GM12892 (cell line): ENCODE measurements at regions not wholly inside any gene's neighbourhood (a gene's known extent, or its start where the extent isn't known, plus 50 kb on each side); places are given as distances from the start of the nearest gene placed in this dataset.

Experiments used
- DNase-seq: peaks from one replicate; pipeline ENCODE4 v3.0.0; 2011; ENCODE audit not compliant: insufficient read length
- FAIRE-seq: peaks from 2 replicates; lab custom pipeline; 2011; peaks lifted over from hg19 to GRCh38; lab: Jason Lieb, UNC
- POLR2A ChIP-seq: IDR thresholded peaks from 2 replicates; pipeline ENCODE4 v1.6.1; 2011; ENCODE audit warnings: low read depth, low read length, control low read depth
- POLR2AphosphoS5 ChIP-seq: IDR thresholded peaks from 2 replicates; pipeline ENCODE4 v1.6.1; 2011; ENCODE audit warnings: low read depth, low read length, control low read depth
- TAF1 ChIP-seq: IDR thresholded peaks from 2 replicates; pipeline ENCODE4 v1.6.1; 2011; ENCODE audit warnings: low read depth, mild to moderate bottlenecking, control low read depth, low read length, borderline replicate concordance

- DNase-seq (no peak), FAIRE-seq (no peak)
- TF ChIP-seq POLR2A (no peak), POLR2AphosphoS5 (no peak), TAF1 (no peak)
Measured at GRCh38 chr16:63223851-63224250, 1187.6 kb upstream of the CDH8 start.

- TF ChIP-seq POLR2AphosphoS5 = no peak
- TF ChIP-seq POLR2A = no peak
- no peak for TF ChIP-seq TAF1
- FAIRE-seq (no peak), DNase-seq (no peak)
Measured at GRCh38 chr16:63216696-63217423, 1180.6 kb upstream of the CDH8 start.

GRCh38 chr16:63201851-63202250 is 1165.6 kb upstream of the CDH8 start:
- FAIRE-seq = no peak
- TF ChIP-seq POLR2A (no peak), TAF1 (no peak), POLR2AphosphoS5 (no peak)

GRCh38 chr16:63200940-63201339 is 1164.7 kb upstream of the CDH8 start:
- no peak for TF ChIP-seq POLR2AphosphoS5
- no peak for TF ChIP-seq POLR2A
- no peak for TF ChIP-seq TAF1
- no peak for FAIRE-seq
- no peak for DNase-seq

More at GRCh38 chr16:63201851-63202250, 1165.6 kb upstream of the CDH8 start:
- DNase-seq = no peak

DNA sequence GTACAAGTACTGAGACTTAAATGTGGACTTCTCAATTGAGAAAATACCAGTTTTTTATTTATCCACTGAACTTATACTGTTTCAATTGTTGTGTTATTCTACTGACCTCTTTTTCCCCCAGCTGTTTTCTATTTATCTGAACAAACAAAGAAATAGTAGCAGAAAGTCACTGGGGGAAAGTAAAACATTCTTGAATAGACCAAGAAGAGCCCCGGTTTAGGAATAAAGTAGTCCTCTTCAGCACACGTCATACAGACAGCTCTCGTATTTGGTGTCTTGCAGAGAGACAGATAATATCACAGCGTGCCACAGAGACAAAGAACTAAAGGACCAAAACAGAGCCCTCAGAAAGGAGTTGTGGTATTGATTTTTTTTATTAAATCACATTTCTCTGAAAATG is 1159.1 kb upstream of the CDH8 start:
- FAIRE-seq = no peak

DNA sequence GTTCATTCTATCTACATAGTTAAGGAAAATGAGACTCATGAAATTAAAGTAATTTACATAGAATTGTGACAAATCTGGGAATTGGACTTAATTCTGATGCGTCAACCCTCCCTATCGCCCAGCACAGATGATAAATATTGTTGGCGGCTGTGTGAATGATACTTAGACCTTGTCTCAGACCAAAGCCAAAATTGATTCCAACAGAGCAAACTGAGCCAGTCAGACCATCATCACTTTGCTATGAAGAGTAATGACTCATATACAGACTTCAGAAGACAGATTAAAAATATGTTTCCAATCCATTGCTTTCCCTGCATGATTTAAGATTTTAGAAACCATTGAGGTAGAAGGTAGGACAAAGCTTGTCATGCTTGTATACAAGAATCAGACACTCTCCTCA is 1156.7 kb upstream of the CDH8 start:
- DNase-seq (no peak), FAIRE-seq (no peak)
- TF ChIP-seq TAF1 = no peak
- no peak for TF ChIP-seq POLR2AphosphoS5
- TF ChIP-seq POLR2A = no peak

More for the DNA sequence above, 1159.1 kb upstream of the CDH8 start:
- TF ChIP-seq POLR2AphosphoS5 (no peak), TAF1 (no peak), POLR2A (no peak)
- no peak for DNase-seq

- FAIRE-seq (no peak), DNase-seq (no peak)
- no peak for TF ChIP-seq POLR2AphosphoS5
- TF ChIP-seq POLR2A = no peak
- no peak for TF ChIP-seq TAF1
Measured at GRCh38 chr16:63188086-63188771, 1152.0 kb upstream of the CDH8 start.

GRCh38 chr16:63187638-63188037 is 1151.4 kb upstream of the CDH8 start:
- TF ChIP-seq POLR2AphosphoS5 (no peak), POLR2A (no peak), TAF1 (no peak)
- no peak for FAIRE-seq
- DNase-seq = no peak

DNA sequence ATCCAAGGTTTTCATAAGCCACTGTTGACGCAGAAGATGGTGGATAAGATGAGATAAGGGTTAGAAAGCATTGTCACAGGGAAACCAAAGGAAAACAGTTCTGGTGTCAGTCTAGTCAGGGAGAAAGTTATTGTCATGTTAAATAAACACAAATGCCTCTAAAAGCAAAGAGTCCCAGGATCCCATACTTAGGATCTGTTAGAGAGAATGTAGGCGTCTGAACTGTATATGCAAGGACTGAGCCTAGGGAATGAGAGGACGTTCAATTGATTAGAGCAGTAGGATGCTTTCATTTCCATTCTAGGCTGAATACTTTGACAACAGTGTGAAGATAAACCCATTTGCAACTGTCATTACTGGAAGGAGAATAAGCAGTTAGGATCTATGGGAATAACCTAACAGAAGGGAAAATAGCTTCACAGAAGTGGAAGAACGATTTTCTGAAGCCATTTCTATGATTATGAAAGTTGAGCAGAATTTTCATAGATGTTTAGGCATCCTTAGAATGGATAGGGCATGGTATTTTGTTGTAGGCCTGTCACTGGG is 1149.1 kb upstream of the CDH8 start:
- FAIRE-seq (no peak), DNase-seq (no peak)

DNA sequence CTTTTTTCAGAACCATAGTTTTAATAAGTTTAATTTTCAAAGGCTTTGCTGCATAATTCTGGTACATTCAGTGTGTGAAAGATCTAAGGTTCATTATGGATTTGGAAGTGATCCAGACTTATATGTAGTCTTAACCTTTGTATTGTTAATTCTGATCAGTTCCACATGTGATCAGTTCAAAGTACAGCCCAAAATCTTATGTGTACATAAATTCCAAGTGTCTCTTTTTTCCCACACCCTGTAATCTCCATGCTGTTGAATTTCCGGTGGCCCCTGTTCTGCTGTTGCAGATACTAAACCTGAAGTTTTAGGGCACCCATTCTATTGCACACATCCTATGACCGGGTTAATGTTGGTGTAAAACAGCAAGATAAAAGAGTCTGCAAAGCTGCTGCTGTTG is 1147.5 kb upstream of the CDH8 start:
- no peak for TF ChIP-seq POLR2A
- TF ChIP-seq TAF1 = no peak
- TF ChIP-seq POLR2AphosphoS5 = no peak
- DNase-seq (no peak), FAIRE-seq (no peak)

More for the DNA sequence above, 1149.1 kb upstream of the CDH8 start:
- TF ChIP-seq TAF1 (no peak), POLR2A (no peak), POLR2AphosphoS5 (no peak)

DNA sequence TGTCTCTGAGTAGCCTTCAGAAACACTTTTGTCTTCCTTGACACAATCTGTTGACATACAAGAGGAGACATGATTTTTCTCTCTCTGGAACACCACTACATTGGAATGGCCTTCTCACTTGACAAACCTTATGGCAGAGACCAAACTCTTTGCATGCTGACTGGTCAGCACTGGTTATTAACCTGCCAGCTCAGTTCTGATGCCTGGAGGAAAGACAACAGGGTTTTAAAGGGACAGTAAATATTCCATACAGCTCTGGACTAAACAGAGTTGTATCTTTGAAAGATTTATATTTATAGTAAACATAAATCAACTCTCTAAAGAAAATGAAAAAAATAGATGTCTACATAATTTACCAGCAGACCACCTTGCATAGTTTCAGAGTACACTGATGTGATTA is 1139.1 kb upstream of the CDH8 start:
- TF ChIP-seq POLR2AphosphoS5 (no peak), POLR2A (no peak), TAF1 (no peak)
- no peak for FAIRE-seq
- no peak for DNase-seq
